NCI-H1694 treated with DMSO at 0.1 percent for 48 hours (cell line): ENCODE measurements at regions not wholly inside any gene's neighbourhood (a gene's known extent, or its start where the extent isn't known, plus 50 kb on each side); places are given as distances from the start of the nearest gene placed in this dataset.
"Not testable (repeated sequence)": the region's sequence is repeated elsewhere in the genome, so short reads cannot be mapped to it uniquely, and the experiment has no call there.

ENCODE experiments used
- DNase-seq: peaks from one replicate; lab custom pipeline; 2025; lab: John Stamatoyannopoulos, UW

DNA sequence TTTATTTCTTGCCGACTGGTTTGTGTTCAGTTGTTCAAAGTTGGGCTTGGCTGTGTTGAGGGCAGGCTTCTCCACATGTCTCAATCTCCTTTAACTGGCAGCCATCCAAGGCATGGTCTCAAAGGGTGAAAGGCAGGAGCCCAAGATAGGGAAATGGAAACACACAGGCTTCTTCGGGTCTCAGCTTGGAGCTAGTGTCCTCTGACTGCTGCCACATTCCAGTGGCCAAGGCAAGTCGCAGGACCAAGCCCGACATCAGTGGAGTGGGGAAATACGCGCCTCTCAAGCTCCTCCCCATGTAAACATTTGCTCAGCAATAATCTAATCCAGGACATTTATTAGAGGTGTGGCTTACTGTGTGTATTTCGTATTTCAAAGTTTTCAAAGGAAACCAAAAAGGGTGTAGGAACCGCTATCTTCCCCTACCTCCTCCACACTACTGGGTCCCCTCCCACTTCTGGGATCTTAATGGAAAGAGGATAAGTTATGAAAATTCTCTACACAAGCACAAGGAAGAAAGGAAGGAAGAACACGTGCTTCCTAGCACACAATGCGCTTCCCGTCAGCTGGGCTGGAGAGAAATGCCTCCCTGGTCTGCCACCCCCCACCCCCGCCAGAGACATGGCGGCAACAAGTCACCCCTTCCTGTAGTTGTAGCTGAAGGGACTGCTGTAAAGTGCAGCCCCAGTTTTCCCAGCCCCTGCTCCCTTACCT is 181.7 kb downstream of the FAM43A start:
- no peak for DNase-seq

DNA sequence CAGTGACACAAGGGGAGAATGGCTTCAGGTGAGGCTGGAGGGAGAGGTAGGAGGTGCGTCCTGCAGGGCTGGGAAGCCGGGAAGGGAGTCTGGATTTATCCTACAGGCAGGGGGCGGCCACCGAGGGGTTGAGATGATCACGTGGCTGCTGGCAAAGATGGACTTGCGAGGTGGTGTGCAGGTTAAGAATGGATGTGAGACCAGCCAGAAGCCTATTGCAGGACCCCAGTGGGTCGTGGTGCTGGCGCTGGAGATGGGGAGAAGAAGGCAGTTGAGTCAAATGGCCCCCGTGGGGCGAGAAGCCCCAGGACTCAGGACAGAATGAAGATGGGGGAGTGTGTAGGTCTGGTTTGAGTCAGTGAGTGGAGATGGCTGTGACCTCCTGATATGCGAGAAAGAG is 183.1 kb downstream of the FAM43A start:
- DNase-seq, result no peak

DNA sequence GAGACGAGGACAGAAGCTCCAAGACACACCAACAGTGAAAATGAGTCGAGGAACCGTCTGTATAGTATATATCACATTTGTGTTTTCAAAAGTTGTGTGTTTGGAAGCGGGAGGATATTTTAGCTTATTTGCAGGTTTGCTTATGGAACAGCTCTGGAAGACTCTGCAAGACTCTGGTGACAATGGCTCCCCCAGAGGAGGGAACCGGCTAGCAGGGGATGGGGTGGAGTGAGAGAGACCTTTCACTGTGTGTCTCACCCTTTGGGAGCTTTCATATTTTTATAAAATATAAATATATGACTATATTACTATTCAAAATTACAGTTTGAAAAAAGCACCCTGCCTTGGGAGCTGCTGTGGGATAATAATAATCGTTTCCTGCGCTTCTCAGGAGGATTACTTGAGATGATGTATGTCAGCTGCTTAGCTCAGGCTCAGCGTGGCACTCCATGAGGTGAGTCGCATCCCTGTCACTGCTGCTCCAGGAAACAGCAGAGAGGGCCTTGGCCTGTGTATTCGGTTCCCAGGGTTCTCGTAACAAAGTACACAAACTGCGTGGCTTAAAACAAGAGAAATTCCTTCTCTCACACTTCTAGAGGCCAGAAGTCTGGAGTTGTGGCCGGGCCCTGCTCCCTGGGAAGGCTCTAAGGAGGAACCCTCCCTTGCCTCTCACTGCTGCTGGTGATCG is 183.9 kb downstream of the FAM43A start:
- no peak for DNase-seq

DNA sequence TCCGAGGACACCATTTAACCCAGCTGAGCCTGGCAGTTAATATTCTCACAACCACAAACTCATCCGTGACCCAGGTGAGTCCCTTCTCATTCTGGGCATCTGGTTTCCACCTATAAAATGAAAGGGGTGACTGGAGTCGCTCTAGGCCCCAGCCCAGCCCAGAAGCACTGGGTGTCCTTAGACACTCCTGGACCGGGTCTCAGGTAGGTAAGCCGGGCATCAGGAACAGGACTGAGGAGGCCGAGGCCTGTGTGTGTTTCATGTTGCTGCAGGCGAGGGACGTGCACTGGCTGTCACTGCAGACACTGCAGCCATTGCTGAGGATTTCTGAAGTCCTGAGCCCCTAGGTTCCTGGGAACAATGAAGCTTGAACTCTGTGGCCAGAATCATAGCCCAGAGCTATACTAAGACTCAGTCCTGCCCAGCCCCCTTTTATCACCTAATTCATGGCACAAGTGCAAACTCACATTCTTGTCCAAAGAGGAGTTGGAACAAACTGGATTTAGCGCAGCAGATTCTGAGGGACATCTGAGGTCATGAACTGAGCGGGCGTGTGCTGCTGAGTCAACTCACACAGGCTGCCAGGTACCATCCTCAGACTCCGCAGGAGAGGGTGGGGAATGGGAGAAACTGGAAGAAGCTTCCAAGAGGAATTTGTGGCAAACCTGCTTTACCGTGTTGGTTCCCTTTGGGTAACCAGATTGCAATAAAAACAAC is 184.9 kb downstream of the FAM43A start:
- no peak for DNase-seq

DNA sequence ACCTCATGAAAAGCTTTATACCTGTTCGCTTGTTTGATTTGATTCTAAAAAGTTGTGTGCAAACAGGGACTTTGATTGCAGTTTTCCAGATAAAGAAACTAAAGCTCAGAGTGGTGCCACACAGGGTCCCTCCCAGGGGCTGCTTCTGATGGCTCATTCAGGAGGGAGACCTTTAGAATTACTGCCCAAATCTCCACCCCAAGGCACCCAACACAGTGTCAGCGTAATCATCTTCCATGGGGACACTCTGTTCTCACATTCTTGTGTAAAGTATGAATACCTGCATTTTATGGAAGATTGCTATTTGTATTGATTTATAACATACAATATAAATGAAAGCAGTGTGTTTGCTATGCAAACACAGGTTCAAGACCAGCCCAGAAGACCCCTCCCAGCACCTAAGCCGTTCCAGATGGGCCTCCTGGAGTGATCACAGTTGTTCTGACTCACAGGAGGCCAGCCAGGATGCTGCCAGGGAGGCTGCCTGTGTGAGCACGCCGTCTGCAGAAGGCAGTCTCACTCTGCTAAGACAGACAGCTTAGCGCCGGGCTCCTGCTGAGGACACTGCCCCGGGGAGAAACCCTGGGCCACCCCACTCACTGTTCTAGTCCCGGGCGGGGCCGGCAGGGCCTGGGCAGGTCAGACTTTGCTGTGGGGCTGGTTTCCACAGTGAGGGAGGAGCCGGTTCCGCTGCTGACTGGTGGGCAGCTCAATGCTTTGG is 185.6 kb downstream of the FAM43A start:
- peak; percentile 85 for DNase-seq

DNA sequence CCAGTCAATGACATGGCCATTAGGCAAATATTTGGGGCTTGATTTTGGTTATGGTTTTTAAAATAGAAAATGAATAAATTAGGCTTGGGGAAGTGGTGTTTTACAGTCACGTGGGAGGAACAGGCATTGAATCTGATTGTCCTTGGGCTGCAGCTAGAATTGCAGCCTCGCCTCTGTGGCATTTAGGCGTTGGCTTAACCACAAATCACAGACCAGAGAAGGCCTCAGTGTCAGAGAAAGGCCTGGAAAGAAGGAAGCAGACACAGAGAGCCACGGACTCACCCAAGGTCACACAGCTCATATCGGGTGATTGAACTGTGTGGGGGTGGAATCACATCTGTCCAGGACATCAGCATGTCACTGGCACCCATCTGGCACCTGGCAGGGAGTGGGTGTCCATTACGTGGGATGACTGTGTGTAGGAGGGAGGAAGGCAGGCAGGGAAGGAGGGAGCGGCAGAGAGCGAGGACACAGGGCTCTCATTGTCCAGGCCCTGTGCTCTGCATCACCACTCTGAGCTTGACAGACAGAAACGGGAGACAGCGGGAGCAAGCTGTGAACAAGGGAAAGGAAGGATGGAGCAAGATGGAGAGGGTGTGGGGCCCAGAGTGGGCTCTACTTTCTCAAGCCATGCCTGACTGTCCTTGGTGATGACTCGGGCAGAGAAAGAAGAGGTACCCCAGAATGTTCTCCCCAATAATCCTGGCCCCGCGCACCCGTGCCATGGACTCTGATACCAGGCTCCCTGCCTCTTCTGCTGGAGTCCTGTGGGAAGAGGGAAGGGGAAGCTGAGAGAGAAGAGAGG is 186.4 kb downstream of the FAM43A start:
- no peak for DNase-seq

DNA sequence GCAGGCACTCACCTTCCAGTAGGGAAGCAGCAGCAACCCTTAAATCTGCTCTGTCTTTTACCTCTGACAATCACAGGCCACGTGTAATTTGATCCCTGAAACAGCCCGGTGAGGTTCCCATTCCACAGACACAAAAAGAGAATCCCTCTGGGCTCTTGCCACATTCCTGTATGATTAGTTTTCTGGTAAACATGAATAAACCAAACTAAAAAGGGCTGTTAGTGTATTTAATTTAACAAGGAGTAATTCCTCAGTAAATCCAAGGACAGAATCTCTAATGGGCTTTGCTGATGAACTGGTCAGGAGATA is 186.9 kb downstream of the FAM43A start:
- no peak for DNase-seq

DNA sequence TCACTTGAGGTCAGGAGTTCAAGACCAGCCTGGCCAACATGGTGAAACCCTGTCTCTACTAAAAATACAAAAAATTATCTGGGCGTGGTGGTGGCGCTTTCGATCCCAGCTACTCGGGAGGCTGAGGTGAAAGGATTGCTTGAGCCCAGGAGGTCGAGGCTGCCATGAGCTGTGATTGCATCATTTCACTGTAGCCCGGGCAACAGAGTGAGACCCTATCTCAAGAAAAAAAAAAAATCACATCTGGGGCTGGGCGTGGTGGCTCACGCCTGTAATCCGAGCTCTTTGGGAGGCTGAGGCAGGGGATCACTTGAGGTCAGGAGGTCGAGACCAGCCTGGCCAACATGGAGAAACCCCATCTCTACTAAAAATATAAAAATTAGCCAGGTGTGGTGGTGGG is 187.8 kb downstream of the FAM43A start:
- DNase-seq, result not testable (repeated sequence)

DNA sequence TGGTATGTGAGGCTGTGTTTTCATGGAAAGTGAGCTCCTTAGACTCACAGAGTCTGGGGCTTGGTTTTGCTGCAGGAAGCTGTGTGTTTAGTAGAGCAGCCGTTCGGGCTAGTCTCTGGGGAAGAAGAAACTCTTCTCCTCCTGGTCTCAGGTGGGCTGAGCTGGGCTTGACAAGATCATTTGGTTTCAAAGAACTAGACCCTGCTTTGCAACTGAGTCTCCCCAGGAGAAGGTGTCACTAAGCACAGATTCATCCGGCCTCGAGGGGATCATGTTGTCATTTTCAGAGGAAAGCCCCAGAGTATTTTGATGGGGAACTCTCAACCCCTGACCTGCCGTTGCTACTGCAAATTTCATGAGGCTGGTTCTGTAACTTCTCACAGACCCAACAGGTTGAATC is 188.5 kb downstream of the FAM43A start:
- no peak for DNase-seq

DNA sequence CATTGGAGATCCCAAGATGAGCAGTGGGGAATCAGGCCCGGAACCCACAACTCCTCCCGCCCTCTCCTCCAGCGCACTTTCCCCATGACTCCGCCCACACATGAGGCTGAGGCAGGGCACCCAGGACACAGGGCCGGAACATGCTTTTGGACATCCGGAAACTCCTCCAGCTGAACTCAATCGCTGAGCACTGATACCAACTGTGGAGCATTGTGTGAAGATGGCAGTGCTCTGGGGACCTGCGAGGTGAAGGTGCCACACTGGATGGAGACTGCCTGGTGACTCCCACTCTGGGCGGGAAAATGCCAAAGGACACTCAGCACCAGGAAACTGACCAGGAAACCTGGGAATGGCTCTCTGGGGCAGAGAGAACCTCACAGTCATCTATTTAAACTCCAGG is 189.1 kb downstream of the FAM43A start:
- no peak for DNase-seq

DNA sequence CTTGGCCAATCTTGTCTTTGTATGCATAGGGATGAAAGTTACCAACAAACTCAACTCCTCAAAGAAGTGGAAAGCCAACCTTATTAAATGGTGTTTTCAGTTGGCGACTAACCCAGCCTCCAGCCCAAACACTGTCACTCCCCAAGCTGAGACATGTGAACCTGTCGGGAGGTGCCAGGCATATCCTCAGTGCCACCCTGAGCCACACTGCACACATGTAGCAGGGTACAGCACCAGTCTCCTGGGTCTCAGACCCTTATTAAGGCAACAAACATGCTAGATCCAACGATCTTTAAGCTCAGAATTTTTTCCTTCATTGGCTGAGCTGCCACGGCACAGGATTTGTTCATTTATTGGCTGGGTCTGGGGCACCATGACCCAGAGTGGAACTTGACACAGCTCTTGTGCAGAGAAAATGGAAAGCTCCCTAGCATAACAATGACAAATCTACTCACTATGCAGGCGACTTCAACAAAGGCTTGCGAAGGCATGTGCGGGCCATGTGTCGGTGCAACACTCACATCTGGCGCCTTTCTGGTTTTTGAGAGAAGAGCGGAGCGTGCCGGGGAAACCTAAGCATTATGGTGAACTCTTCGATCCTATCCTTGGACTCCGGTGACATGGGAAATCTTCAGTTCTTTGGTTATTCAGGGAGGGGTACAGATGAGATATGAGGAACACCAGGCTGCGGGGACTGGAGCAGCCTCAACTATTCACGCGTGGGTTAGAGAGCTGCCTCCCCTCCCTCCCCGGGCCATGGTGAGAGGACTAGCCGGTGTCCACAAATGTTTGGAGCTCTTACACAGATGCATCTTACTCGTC is 190.1 kb downstream of the FAM43A start:
- no peak for DNase-seq

DNA sequence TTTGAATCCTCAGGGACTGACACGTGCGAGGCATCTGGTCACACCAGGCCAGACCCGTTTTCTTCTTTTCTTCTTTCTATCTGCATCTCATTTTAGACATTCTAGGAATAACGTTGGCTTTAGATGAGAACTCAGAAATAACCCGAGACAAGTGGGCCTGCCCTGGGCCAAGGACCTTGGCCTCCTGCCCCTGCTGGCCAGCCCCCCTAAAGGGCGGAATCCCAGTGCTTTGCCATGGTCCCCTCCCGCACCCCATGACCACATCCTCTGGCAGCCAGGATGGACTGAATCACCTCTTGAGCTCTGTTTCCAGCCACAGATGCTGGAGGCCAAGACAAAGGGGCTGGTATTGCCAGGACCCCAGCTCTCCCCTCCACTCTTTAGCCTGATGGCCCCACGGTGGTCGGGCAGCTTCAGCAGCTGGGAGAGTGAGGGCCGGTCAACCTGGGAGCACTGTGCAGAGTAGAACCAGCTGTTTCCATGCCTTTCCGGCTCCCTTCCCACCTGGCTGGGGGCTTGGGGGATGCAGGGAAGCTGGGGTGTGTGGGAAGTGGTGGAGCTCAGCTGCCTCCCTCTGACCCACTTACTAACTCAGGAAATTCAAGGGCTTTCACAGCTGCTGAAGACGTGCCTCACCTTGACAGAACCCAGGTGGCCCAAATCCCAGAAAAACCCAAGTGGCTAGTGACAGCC is 190.9 kb downstream of the FAM43A start:
- no peak for DNase-seq

DNA sequence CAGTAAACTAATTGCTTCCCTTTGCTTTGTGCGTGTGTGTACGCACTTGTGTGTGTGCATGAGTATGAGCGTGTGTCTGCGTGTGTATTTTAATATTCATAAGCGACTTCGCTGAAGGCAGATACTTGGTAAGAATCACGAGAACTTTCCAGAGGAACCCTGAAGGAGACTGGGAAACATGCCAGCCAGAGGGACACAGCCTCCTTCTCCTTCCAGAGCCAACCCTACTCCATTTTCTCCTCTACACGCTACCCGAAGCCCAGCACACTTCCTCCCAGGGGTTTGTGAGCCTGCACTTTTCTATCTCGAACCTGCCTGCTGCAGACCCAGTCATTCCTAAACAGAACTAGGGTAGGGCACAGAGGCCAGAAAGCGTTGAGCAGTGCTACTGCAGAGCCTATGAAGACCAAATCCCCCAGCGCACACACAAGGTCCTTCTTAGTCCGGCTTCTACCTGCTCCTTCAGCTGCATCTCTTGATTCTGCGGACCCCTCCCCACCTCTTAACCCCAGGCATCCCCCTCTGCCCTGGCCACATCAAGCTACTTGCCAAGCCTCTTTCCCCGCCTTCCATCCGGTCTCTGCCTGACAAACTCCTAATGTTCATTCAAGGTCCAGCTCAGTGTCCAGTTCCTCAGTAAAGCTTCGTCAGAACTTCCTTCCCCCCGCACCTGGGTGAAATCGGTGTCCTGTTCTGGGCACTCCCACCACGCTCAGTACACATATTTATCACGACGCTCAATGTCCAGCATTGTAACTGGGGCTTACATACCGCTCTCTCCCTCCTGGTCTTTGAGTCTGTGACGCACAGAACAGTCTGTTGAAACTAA is 191.8 kb downstream of the FAM43A start:
- DNase-seq, result no peak

DNA sequence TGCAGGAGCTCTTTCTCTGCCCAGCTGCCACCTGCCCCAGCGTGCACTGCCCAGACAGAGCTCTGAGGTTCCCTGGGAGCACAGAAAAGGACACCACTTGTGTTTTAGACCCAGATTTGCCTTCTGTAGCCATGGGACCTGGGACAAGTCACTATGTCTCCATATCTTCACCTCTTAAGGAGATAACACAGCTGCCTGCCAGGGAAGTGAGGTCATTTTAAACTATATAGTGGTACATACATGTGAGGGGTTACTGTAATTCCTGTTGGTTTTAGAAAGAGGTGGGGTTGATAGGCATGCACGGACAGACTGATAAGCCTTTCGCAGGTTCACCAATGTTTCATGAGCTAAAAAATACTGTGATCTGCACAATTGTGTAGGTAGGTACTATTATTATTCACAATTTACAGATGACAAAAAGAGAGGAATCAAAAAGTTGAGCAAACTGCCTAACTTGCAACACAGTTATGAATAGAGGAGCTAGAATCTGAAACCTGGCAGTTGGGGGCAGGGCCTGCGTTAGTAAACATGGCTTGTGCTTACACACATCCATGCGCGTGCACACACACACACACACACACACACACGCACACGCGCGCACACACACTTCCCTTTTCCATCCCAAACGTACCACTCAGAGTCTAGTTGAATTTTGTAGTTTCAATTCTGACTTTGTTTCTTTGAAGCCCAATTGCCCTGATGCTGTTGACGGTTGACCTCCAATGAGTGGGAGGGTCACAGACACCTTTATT is 193.6 kb downstream of the FAM43A start:
- no peak for DNase-seq

DNA sequence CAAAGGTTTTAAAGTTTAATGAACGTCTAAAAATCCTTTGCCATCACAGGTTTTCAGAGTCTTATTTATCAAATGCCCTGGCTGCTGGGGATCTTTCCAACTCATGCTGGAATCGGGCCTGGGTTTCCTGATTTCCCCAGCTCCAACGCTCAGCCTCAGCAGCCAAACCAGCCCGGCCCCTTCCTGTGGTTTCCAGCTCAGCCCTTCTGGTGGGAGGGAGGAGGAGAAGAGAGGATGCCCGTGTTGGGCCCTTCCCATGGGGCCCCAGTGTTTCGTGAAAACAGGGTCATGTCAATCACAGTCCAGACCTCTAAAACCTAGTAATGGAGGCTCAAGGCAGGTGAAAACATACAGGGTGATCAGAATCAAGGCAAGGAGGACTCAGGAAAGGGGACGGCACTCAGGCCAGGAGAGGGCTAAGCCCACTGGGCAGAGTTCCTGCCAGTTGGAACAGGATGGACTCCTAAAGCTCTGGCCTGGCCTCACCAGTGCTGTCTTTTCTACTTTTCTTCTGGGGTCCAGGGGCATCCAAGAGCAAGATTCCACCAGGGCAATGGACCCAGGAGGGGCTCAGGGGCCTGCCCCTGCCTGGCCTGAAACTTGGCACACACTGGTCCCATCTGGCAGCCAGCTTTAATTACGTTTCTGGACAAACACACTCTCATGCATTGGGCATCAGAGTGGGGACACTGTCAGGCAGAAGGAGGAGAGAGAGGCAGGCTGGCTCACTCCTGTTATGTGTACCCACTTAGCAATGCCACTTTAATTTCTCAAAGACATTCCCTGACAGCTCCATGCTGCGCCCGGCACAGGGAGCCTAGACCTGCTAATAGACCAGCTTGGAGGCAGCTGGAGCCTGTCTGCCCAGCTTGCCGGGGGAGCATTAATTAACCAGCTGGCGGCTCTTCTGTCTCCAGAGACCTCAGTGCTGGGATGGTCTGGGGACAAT is 194.6 kb downstream of the FAM43A start:
- DNase-seq, result peak; percentile 89

DNA sequence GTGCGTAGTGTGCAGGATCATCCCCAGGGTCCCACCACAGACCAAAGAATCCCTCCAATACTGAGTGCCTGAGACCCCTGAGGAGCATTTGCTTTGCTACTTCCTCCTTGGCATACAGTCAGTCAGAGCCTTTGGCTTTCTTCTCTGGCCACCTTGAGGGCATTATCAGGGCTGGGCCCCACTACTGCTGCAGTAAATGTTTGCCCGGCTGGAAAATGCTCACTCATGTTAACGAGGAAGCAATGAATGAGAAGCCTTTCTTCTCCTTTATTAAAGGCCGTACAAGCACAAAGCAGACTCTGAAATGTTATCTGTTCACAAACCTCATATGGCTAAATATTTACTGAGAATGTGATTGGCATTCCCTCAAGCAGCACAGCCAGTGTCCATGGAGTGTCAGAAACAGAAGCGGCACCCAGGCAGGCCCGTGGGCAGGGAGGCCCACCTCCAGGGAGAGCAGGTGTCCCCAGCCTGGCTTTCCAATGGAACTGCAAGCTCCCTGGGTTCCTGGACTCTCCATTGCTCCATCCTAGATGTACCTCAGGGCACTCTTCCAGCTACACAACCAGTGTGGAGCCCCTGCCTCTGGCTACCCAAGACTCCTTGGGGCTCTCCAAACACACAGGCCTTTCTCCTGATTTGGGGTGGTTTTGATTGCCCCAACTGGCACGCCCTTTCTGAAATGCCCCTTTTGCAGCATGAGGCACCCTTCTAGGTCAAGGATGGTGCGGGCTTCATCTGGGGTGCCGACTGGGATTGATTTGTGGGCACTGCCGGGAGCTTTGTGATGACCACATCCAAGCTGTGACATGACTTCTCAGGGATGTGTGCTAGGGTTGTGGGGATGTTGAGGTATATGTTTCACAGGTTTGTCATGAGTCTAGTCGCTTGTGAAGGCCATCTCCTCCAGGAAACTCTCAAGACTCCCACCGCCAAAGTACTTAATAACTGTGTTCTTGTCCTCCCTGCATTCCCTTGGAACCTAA is 195.6 kb downstream of the FAM43A start:
- peak; percentile 66 for DNase-seq
